Peyer's patch (tissue), 4 donors: ENCODE measurements at regions not wholly inside any gene's neighbourhood (a gene's known extent, or its start where the extent isn't known, plus 50 kb on each side); places are given as distances from the start of the nearest gene placed in this dataset.

Experiments used
- DNase-seq, 3 donors: peaks; one replicate each; pipeline ENCODE4 v3.0.0-alpha.2; 2017 to 2019
- H3K27ac ChIP-seq, 4 donors: fragments of 200-600 bp; sonication (generic); one replicate each; pipeline ENCODE4 v1.5.1; 2016 to 2019
- H3K27me3 ChIP-seq, 2 donors: fragments of 200-600 bp; sonication (generic); one replicate each; pipeline ENCODE4 v1.5.1; 2019
- H3K36me3 ChIP-seq, 3 donors: fragments of 200-600 bp; sonication (generic); one replicate each; pipeline ENCODE4 v1.5.1; 2016 to 2019
- H3K4me1 ChIP-seq, 4 donors: fragments of 200-600 bp; sonication (generic); one replicate each; pipeline ENCODE4 v1.5.1; 2016 to 2019
- H3K4me3 ChIP-seq, 4 donors: fragments of 200-600 bp; sonication (generic); 1 replicate in 3 of 4; 2 replicates in 1 of 4; pipeline ENCODE4 v1.5.1; 2016 to 2019; ENCODE audit warnings: mild to moderate bottlenecking in 1 of 4
- H3K9me3 ChIP-seq, 4 donors: fragments of 200-600 bp; sonication (generic); one replicate each; pipeline ENCODE4 v1.5.1; 2016 to 2019; ENCODE audit warnings: mild to moderate bottlenecking in 1 of 4
- POLR2A ChIP-seq, 2 donors: fragments of 450-650 bp; IDR thresholded peaks; one replicate each; pipeline ENCODE4 v1.5.1; 2017; ENCODE audit warnings: antibody characterized with exemption in 2 of 2, mild to moderate bottlenecking in 2 of 2, moderate library complexity in 2 of 2
- TF ChIP-seq, protein P1 (sequence below), 6 experiments: fragments of 450-650 bp in 4 of 6; fragments of 200-600 bp in 2 of 6; sonication (generic) in 1 of 6; IDR thresholded peaks; one replicate each; pipeline ENCODE4 v1.5.1; 2017 to 2019; ENCODE audit warnings: antibody characterized with exemption in 6 of 6, mild to moderate bottlenecking in 3 of 6, moderate library complexity in 1 of 6

DNA sequence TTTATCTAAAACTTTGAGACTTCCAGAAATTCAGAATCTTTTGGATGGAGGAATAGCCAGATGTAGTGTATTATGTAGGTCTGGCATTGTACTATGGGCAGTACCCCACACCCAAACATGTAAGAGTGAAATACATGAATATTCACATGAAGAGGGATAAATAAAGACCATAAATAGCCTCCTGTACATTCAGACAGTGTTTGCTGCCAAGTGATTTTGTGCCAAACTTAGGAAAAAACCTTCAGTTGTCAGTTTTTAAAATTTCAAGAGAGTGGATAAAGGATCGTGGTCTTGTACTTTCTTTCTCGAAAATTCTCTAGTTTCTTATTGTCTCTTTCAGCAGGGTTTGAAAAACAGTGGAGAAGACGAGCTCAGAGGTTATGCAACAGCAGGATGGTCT is 150.3 kb upstream of the LARGE1 start:
- no peaks in the 10 kb centered on the region for H3K27me3 ChIP-seq
- H3K4me1 ChIP-seq = no peaks in the 10 kb centered on the region
- H3K4me3 ChIP-seq = no peak overlapping the region
- no peaks in the 10 kb centered on the region for H3K9me3 ChIP-seq
- DNase-seq = no peak
- no peak for TF ChIP-seq POLR2A (IDR thresholded peaks at IDR 0.05)
- TF ChIP-seq, protein P1, sequence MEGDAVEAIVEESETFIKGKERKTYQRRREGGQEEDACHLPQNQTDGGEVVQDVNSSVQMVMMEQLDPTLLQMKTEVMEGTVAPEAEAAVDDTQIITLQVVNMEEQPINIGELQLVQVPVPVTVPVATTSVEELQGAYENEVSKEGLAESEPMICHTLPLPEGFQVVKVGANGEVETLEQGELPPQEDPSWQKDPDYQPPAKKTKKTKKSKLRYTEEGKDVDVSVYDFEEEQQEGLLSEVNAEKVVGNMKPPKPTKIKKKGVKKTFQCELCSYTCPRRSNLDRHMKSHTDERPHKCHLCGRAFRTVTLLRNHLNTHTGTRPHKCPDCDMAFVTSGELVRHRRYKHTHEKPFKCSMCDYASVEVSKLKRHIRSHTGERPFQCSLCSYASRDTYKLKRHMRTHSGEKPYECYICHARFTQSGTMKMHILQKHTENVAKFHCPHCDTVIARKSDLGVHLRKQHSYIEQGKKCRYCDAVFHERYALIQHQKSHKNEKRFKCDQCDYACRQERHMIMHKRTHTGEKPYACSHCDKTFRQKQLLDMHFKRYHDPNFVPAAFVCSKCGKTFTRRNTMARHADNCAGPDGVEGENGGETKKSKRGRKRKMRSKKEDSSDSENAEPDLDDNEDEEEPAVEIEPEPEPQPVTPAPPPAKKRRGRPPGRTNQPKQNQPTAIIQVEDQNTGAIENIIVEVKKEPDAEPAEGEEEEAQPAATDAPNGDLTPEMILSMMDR (IDR thresholded peaks at IDR 0.05) = no peak
- no peak overlapping the region for H3K27ac ChIP-seq
- no peaks in the 10 kb centered on the region for H3K36me3 ChIP-seq

DNA sequence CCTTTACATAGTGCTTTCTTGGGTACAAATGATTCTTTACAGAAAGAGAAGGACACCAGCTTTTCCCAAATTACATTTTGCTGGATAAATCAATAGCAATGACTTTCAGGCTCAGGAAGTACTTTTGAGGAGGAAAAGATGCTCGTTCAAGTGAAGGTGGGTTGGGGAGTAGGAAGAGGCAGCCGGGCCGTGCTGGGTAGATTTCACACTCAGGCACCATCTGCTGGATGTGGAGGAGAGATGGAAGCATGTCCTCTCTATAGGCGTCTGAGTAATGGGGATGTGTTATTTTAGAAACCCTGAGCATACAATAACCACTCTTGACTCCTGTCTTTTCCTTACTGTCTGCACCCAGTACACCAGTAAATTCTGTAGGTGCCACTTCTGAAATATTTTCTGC is 152.3 kb upstream of the LARGE1 start:
- TF ChIP-seq POLR2A (IDR thresholded peaks at IDR 0.05) = no peak
- TF ChIP-seq, protein P1 (IDR thresholded peaks at IDR 0.05) = no peak
- H3K36me3 ChIP-seq = no peaks in the 10 kb centered on the region

DNA sequence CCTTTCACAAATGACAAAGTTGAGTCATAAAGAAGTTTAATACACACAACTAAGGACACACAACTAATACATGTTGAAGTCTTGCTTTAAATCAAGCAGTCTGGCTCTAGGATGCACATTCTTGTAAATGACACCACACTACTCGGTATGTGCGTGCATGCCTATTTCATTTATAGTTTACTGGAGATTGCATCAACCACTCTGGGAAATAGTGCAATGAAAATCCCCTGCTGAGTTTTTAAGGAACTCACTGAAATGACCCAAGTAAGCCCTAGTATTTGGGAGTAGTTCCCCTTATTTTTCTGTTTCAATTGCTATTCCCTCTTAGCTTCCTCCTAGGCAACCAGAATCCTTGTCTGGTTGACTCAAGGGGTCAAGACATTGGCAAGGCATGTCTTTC is 160.2 kb upstream of the LARGE1 start:
- Histone ChIP-seq H3K4me1 (no peaks in the 10 kb centered on the region), H3K9me3 (no peaks in the 10 kb centered on the region)
- no peak for TF ChIP-seq POLR2A (IDR thresholded peaks at IDR 0.05)
- TF ChIP-seq, protein P1 (IDR thresholded peaks at IDR 0.05) = no peak

More for the DNA sequence above, 152.3 kb upstream of the LARGE1 start:
- H3K27me3 ChIP-seq = no peaks in the 10 kb centered on the region
- no peaks in the 10 kb centered on the region for H3K9me3 ChIP-seq
- H3K27ac ChIP-seq = no peak overlapping the region
- H3K4me3 ChIP-seq = no peak overlapping the region
- H3K4me1 ChIP-seq = no peaks in the 10 kb centered on the region
- DNase-seq = no peak

DNA sequence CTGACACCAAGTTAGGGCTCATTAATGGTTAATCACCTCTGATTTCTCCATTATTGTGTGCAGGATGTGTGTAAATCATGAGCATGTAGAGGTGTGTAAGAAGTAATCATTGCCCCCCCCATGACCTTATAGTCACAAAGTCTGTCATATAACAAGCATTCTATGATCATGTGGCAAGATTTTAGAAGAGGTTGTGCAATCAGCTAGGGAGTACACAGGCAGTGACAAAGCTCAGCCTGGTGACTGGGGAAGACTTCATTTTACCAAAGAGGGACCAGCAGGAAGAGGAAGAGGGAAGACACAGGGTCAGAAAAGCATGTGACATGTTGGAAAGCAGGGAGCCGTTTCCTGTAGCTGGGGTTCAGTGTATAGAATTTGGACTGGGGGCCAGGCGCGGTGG is 176.5 kb upstream of the LARGE1 start:
- Histone ChIP-seq H3K27me3 (no peaks in the 10 kb centered on the region), H3K27ac (no peak overlapping the region), H3K9me3 (no peaks in the 10 kb centered on the region), H3K4me1 (no peaks in the 10 kb centered on the region), H3K36me3 (no peaks in the 10 kb centered on the region), H3K4me3 (no peak overlapping the region)
- TF ChIP-seq, protein P1 (IDR thresholded peaks at IDR 0.05) = no peak
- no peak for TF ChIP-seq POLR2A (IDR thresholded peaks at IDR 0.05)
- DNase-seq = no peak

More for the DNA sequence above, 160.2 kb upstream of the LARGE1 start:
- no peak overlapping the region for H3K4me3 ChIP-seq
- H3K27ac ChIP-seq = no peak overlapping the region
- H3K36me3 ChIP-seq = no peaks in the 10 kb centered on the region
- no peaks in the 10 kb centered on the region for H3K27me3 ChIP-seq
- DNase-seq = no peak

DNA sequence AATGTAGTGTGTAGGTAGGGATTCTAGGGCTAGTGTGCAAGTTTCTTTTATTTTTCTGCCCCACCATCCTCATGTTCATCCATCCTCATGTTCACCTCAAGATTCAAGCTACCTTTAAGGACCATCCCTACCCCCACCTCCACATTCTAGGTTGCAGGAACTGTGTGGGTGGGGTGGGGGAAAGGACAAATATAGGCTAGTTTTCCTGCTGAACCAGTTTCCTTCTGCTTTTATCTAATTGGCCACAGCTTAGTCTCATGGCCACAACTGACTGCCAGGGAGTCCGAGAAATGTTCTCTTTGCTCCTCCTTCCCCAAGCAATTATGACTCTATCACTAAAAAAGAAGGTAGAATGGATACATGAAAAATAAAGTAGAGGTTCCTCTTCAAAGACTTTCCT is 179.0 kb upstream of the LARGE1 start:
- Histone ChIP-seq H3K4me3 (no peak overlapping the region), H3K27me3 (no peaks in the 10 kb centered on the region), H3K36me3 (no peaks in the 10 kb centered on the region), H3K27ac (no peak overlapping the region), H3K4me1 (no peaks in the 10 kb centered on the region), H3K9me3 (no peaks in the 10 kb centered on the region)
- no peak for TF ChIP-seq POLR2A (IDR thresholded peaks at IDR 0.05)
- TF ChIP-seq, protein P1 (IDR thresholded peaks at IDR 0.05) = no peak
- DNase-seq = no peak

DNA sequence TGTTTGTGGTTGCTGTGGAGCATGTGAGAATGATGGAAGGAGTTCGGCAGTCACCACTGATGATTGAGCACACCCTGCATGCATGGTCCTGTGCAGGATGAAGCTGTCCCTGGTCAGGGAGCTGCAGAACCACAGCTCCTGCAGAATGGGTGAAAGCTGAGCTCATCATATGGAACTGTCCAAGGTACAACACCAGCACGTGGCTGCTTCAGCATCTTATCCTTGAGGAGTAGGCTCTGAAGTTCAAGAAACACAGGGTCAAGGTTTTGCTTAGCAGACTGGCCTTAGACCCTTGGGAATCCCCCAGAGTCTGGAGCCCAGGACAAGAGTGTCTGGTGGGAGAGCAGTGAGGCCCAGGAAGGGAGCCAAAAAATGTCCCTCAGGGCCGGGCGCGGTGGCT is 182.4 kb upstream of the LARGE1 start:
- H3K36me3 ChIP-seq = no peaks in the 10 kb centered on the region
- DNase-seq = no peak
- H3K9me3 ChIP-seq = no peaks in the 10 kb centered on the region
- H3K4me3 ChIP-seq = no peak overlapping the region
- H3K27me3 ChIP-seq = no peaks in the 10 kb centered on the region
- TF ChIP-seq POLR2A (IDR thresholded peaks at IDR 0.05) = no peak
- TF ChIP-seq, protein P1 (IDR thresholded peaks at IDR 0.05) = no peak
- H3K4me1 ChIP-seq = no peaks in the 10 kb centered on the region
- H3K27ac ChIP-seq = no peak overlapping the region
